Common myeloid progenitor, CD34-positive (primary cell): ENCODE measurements at regions not wholly inside any gene's neighbourhood (a gene's known extent, or its start where the extent isn't known, plus 50 kb on each side); places are given as distances from the start of the nearest gene placed in this dataset.

Source experiments
- CTCF ChIA-PET: fragments of 350-600 bp; sonication (Branson Sonifier 250); formaldehyde crosslinking; loops from one replicate; lab custom pipeline; 2021; ENCODE audit warnings: antibody characterized with exemption; lab: Charles Lee
- POLR2A ChIA-PET: fragments of 350-600 bp; sonication (Branson Sonifier 250); formaldehyde crosslinking; loops from one replicate; lab custom pipeline; 2021; ENCODE audit warnings: antibody characterized with exemption; lab: Charles Lee
- DNase-seq, 3 donors: peaks; one replicate each; pipeline versions ENCODE4 v3.0.0 to v3.0.0-alpha.2; 2013
- H3K27ac ChIP-seq, 2 experiments: 1 replicate in 1 of 2; 2 replicates in 1 of 2; pipeline ENCODE4 v1.7.0; 2013; ENCODE audit warnings: inconsistent platforms in 2 of 2, low read length in 2 of 2, mild to moderate bottlenecking in 2 of 2, low read depth in 1 of 2, moderate library complexity in 1 of 2; ENCODE audit not compliant: severe bottlenecking in 2 of 2, insufficient read depth in 1 of 2, poor library complexity in 1 of 2
- H3K27me3 ChIP-seq, 5 experiments: replicated peaks in 2 of 5; 1 replicate in 3 of 5; 2 replicates in 2 of 5; pipeline versions ENCODE4 v1.6.1 to v1.7.0; 2013; ENCODE audit warnings: low read length in 4 of 5, mild to moderate bottlenecking in 2 of 5, moderate library complexity in 2 of 5, inconsistent platforms in 1 of 5; ENCODE audit not compliant: insufficient read depth in 5 of 5, control insufficient read depth in 4 of 5
- H3K36me3 ChIP-seq, 4 experiments: 1 replicate in 2 of 4; 2 replicates in 2 of 4; pipeline versions ENCODE4 v1.6.1 to v1.7.0; 2013; ENCODE audit warnings: low read length in 3 of 4, control low read depth in 1 of 4, mild to moderate bottlenecking in 1 of 4; ENCODE audit not compliant: control insufficient read depth in 4 of 4, insufficient read depth in 4 of 4
- H3K4me1 ChIP-seq, 4 experiments: 1 replicate in 3 of 4; 2 replicates in 1 of 4; pipeline versions ENCODE4 v1.6.1 to v1.7.1; 2013; ENCODE audit warnings: low read length in 3 of 4, mild to moderate bottlenecking in 3 of 4, control low read depth in 1 of 4, inconsistent platforms in 1 of 4, moderate library complexity in 1 of 4; ENCODE audit not compliant: control insufficient read depth in 4 of 4, insufficient read depth in 4 of 4; ENCODE audit errors: control extremely low read depth in 1 of 4
- H3K4me3 ChIP-seq, 7 experiments: 1 replicate in 4 of 7; 2 replicates in 3 of 7; pipeline versions ENCODE4 v1.5.1 to v1.7.0; 2013; ENCODE audit warnings: mild to moderate bottlenecking in 7 of 7, low read length in 6 of 7, moderate library complexity in 6 of 7, inconsistent platforms in 2 of 7, low read depth in 2 of 7, control low read depth in 1 of 7; ENCODE audit not compliant: insufficient read depth in 4 of 7, control insufficient read depth in 1 of 7; ENCODE audit errors: extremely low read depth in 1 of 7
- H3K9me3 ChIP-seq, 5 experiments: 1 replicate in 4 of 5; 2 replicates in 1 of 5; pipeline versions ENCODE4 v1.6.1 to v1.7.1; 2013; ENCODE audit warnings: low read length in 4 of 5, mild to moderate bottlenecking in 2 of 5, inconsistent platforms in 1 of 5, low read depth in 1 of 5, moderate library complexity in 1 of 5; ENCODE audit not compliant: control insufficient read depth in 4 of 5, insufficient read depth in 2 of 5; ENCODE audit errors: control extremely low read depth in 1 of 5
- WGBS: methylation state at CpG from one replicate; pipeline ENCODE4 v1.1.5; 2013; ENCODE audit not compliant: insufficient coverage; 5-methylcytosine and 5-hydroxymethylcytosine counted together

DNA sequence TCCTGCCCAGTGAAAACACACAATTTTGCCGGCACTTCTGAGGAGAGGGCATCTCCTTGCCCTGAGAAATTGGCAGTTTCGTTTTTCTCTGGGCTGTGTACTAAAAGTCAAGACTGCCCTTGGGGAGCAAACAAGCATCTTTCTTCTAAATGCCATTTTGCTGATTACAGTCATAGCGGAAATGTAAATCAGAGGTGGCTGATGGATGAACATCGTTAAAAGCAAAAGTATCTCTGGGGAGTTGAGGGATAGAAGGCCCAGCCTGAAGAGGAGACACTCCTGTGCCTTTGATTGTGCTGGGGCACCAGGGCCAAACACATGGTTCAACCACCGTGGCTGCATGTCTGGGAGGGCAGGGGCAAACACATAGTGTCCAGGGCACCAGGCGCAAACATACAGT, 49.8 kb downstream of the ABCC12 start:
- Histone ChIP-seq H3K4me1 (no peaks in the 10 kb centered on the region), H3K4me3 (no peak overlapping the region), H3K27me3 (peaks cover 0 to 10% (median 0%) of the 10 kb centered on the region in 5 experiments), H3K27ac (no peak overlapping the region), H3K9me3 (no peaks in the 10 kb centered on the region), H3K36me3 (no peaks in the 10 kb centered on the region)
- 89% methylated on average over 6 of the region's 6 CpGs for WGBS
- no peak for DNase-seq
- ChIA-PET CTCF (no interaction called here), POLR2A (no interaction called here)

DNA sequence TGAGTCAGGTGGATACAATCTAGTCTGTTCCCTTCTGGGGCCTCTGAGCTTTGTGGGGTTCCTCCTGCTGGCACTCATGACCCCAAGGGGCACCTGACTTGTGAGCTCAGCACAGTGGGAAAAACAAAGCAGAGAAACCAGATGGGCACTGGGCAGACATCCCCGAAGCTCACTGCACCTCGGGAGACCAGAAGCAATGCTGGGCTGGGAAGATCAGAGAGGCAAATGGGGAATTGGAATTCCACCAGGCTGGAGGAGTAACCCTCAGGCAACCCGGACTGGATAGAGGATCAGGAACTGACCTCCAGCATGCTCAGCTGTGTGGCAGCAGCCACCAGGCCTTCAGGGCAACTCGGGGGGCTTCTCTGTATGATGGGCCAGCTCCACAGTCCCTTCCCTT, 50.3 kb downstream of the ABCC12 start:
- H3K4me1 ChIP-seq: no peaks in the 10 kb centered on the region
- no peak for DNase-seq
- CTCF ChIA-PET: no interaction called here
- H3K9me3 ChIP-seq: no peaks in the 10 kb centered on the region
- H3K27ac ChIP-seq: no peak overlapping the region
- H3K27me3 ChIP-seq: peaks cover 0 to 10% (median 0%) of the 10 kb centered on the region in 5 experiments
- POLR2A ChIA-PET: no interaction called here
- 71% methylated on average over 3 of the region's 4 CpGs for WGBS
- H3K36me3 ChIP-seq: no peaks in the 10 kb centered on the region
- H3K4me3 ChIP-seq: no peak overlapping the region

DNA sequence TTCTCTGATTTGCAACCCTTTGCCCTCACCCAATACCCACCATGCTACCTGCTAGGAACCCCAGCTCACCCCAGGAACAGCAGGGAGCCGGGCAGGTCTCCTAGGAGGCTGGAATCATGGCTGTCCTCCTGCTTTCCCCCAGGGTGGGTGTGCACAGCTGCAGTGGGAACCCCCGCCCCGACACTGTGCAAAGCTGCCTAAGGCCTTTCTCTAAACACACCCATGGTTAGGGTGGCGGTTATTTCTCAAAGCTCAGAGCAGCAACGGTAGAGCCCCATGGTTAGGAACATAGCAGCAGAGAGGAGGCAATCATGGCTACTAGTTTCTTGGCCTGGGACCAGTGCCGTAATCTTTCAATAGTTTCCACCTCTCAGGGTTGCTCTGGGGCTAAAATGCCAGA, 52.2 kb downstream of the ABCC12 start:
- 94% methylated on average over 5 of the region's 6 CpGs for WGBS
- Histone ChIP-seq H3K27ac (no peak overlapping the region), H3K4me3 (no peak overlapping the region), H3K9me3 (no peaks in the 10 kb centered on the region), H3K27me3 (peaks cover 0 to 8% (median 0%) of the 10 kb centered on the region in 5 experiments), H3K36me3 (no peaks in the 10 kb centered on the region), H3K4me1 (no peaks in the 10 kb centered on the region)
- ChIA-PET POLR2A (no interaction called here), CTCF (interaction anchor here (1.1 kb wide), 1 partner anchor 16 kb away, joined by 3 read pairs; no protein-coding TSS in a partner anchor)
- DNase-seq: no peak

DNA sequence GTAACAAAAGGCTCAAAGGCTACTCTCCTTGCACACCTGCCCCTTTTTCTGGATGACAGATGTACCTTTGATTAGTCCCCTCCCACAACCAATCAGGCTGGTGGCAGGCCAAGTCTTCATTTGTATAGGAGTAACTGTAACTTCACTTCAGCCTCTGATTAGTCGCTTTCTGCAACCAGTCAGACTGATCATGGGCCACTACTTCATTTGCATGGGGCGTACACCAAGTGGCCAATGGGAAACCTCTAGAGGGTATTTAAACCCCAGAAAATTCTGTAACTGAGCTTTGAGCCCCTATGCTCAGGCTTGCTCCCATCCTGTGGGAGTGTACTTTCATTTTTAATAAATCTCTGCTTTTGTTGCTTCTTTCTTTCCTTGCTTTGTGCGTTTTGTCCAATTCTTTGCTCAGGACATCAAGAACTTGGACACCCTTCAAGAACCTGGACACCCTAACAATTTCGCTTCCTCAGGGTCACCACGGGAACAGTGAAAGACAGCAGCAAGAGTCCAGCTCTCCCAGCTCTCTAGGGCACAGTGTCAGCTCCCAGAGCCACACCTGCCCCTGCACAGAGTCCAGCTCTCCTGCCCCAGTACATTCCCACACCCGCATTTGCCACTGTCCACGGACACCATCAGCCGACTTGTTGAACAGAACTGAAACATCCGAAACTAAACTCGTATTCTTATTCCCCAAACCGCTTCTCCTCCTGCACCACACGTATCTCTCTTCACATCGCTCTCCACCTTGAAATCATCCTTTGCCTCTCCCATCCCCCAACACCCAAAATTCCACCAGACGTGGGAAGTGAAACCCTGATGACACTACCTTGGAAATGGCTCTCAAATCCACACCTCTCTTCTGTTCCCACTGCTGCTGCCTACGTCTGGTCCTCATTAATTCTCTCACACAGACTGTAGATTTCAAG, 53.4 kb downstream of the ABCC12 start:
- ChIA-PET POLR2A (no interaction called here), CTCF (interaction anchor here (1.1 to 1.2 kb wide), 2 partner anchors 15 to 18 kb away, joined by 3 read pairs; no protein-coding TSS in a partner anchor)
- Histone ChIP-seq H3K9me3 (no peaks in the 10 kb centered on the region), H3K4me1 (no peaks in the 10 kb centered on the region), H3K27me3 (peaks cover 0 to 8% (median 0%) of the 10 kb centered on the region in 5 experiments), H3K4me3 (no peak overlapping the region), H3K27ac (no peak overlapping the region), H3K36me3 (no peaks in the 10 kb centered on the region)
- DNase-seq: no peak
- WGBS: 94% methylated on average over 15 of the region's 15 CpGs

DNA sequence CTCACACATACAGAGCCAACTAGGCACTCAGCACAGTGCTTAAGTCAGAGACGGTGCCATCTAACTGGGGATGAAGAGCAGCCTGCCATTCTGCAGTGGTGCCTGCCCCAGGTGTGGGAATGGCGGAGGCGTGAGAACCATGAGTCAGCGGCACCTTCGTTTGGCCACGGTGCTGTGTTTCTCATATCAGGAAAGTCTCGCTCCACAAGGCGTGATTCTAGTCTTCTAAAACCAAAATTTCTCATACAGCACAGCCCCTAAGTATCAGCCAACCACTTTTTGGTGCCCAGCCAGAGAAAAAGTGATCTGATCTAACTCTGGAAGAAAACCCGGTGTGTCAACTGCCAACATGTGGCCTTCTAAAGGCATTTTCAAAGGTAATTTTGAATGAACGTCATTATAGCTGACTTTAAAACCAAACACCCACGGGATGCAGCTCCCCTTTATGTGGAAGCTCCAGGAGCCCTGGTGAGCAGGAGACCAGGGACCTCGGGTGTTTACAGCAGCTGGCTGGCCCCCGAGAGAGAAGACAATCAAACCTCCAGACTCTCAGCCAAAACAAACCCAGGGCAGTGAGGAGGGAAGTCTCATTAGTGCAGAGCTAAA, 54.6 kb downstream of the ABCC12 start:
- H3K27ac ChIP-seq: no peak overlapping the region
- H3K9me3 ChIP-seq: no peaks in the 10 kb centered on the region
- DNase-seq: no peak
- no peaks in the 10 kb centered on the region for H3K4me1 ChIP-seq
- peaks cover 0 to 8% (median 0%) of the 10 kb centered on the region in 5 experiments for H3K27me3 ChIP-seq
- 71% methylated on average over 11 of the region's 13 CpGs for WGBS
- ChIA-PET POLR2A (no interaction called here), CTCF (interaction anchor here (1.2 kb wide), 1 partner anchor 14 kb away, joined by 3 read pairs; no protein-coding TSS in a partner anchor)
- H3K4me3 ChIP-seq: no peak overlapping the region
- no peaks in the 10 kb centered on the region for H3K36me3 ChIP-seq

DNA sequence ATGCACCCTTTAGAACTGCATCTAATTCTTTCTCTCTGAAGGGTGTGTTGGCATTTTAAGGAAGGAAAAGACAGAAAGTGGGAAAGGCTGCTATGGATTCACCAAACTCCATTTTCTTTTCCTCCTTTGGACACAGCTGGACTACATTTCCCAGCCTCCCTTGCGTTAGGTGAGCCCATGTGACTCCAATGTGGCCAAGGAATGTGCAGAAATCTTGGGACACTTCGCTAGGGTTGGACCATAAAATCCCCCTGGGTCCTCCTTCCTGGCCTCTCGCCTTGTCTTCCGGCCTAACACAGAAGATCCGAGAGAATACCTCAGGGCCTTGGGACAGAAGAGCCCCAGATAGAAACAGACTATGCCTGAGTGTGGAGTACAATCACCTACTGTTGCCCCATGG, 56.3 kb downstream of the ABCC12 start:
- DNase-seq: no peak
- H3K9me3 ChIP-seq: no peaks in the 10 kb centered on the region
- no peaks in the 10 kb centered on the region for H3K4me1 ChIP-seq
- POLR2A ChIA-PET: no interaction called here
- no peak overlapping the region for H3K27ac ChIP-seq
- WGBS: 100% methylated on average over 5 of the region's 5 CpGs
- H3K4me3 ChIP-seq: no peak overlapping the region
- H3K27me3 ChIP-seq: peaks cover 0 to 8% (median 0%) of the 10 kb centered on the region in 5 experiments
- CTCF ChIA-PET: no interaction called here
- no peaks in the 10 kb centered on the region for H3K36me3 ChIP-seq

DNA sequence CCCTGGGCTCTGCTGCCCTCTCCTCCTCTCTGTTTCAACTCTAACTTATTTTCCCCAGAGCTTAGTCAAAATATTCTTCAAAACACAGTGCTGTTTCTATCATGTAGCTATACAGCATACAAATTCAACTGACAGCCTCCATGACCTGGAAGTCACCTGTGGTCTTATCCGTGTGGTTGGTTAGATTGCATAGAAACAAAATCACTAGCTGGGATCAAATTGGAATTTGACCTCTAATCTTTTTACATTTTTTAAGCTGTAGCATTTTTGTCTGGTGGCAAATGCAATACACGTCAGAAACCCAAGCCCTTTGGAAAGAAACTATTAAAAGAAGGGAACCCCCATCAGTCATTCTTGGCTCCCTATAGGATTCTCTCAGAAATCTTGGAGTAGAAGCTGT, 57.3 kb downstream of the ABCC12 start:
- 100% methylated on average over 1 of the region's 2 CpGs for WGBS

More for the DNA sequence above, 57.3 kb downstream of the ABCC12 start:
- no peak for DNase-seq
- no peak overlapping the region for H3K27ac ChIP-seq
- POLR2A ChIA-PET: no interaction called here
- CTCF ChIA-PET: no interaction called here
- H3K4me1 ChIP-seq: no peaks in the 10 kb centered on the region
- no peak overlapping the region for H3K4me3 ChIP-seq
- peaks cover 0 to 9% (median 0%) of the 10 kb centered on the region in 5 experiments for H3K27me3 ChIP-seq
- no peaks in the 10 kb centered on the region for H3K9me3 ChIP-seq
- no peaks in the 10 kb centered on the region for H3K36me3 ChIP-seq
